ENCODE measurements at regions not wholly inside any gene's neighbourhood (a gene's known extent, or its start where the extent isn't known, plus 50 kb on each side); places are given as distances from the start of the nearest gene placed in this dataset.
"Not testable (repeated sequence)": the region's sequence is repeated elsewhere in the genome, so short reads cannot be mapped to it uniquely, and the experiment has no call there.

DNA sequence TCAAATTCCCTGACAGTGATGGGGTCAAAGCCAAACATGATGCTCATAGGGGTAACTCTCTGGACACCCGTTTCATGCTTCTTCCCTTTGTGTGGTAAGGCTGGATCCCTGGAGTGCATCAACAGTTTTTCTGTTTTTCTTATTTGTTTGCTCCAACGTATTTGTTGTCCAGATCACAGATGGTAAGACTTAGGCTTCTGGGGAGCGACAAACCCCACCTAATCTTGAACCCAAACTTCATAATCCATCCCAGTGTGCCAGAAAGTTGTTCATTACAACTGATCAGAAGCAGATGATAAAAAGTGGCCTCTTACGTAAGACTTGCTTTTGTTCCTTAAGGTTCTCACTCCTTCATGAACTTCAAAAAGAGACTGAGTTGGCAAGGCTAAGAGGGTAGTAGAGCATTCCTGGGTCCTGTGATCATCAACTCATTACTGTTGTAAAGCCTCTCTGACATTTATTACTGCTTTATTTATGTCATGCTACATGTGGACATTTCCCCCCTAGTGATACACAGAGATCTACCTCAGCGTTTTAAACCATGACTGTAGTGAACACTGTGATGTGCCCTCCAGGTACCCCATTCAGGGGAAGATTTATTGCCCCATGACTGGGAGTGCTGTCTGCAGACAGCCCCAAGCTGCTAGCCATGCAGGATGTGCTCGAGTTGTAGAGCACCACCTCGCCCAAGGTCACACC lies 125.6 kb downstream of the CCDC71L start:
- no peak for TF ChIP-seq CTCF (IDR thresholded peaks at IDR 0.05; ENCODE audit: insufficient read depth, missing control alignments)
- FAIRE-seq, result no peak
- DNase-seq (ENCODE audit: insufficient read length, low spot score), result no peak

DNA sequence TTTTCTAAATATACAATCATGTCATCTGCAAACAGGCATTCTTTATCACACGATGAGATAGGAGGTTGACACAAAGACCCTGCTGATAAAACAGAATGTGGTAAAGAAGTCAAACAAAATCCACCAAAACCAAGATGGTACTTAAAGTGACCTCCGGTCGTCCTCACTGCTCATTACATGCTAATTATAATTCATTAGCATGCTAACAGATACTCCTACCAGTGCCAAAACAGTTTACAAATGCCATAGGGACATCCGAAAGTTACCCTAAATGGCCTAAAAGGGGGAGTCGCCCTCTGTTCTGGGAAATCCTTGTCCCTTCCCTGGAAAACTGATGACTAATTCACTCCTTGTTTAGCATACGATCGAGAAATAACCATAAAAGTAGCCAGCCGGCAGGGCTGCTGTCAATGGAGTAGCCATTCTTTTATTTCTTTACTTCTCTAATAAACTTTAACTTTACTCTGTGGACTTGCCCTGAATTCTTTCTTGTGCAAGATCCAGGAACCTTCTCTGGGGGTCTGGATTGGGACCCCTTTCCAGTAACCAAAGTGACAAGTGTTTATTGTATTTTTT lies 126.6 kb downstream of the CCDC71L start:
- TF ChIP-seq CTCF (IDR thresholded peaks at IDR 0.05; ENCODE audit: insufficient read depth, missing control alignments), result no peak
- FAIRE-seq, result no peak
- DNase-seq (ENCODE audit: insufficient read length, low spot score), result no peak

- not testable (repeated sequence) for FAIRE-seq; DNase-seq (ENCODE audit: insufficient read length, low spot score)
Measured at GRCh38 chr7:106530183-106530582, 130.8 kb downstream of the CCDC71L start.

DNA sequence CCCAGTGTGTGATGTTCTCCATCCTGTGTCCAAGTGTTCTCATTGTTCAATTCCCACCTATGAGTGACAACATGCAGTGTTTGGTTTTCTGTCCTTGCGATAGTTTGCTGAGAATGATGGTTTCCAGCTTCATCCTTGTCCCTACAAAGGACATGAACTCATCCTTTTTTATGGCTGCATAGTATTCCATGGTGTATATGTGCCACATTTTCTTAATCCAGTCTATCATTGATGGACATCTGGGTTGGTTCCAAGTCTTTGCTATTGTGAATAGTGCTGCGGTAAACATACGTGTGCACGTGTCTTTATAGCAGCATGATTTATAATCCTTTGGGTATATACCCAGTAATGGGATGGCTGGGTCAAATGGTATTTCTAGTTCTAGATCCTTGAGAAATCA lies 134.3 kb downstream of the CCDC71L start:
- FAIRE-seq; DNase-seq (ENCODE audit: insufficient read length, low spot score): not testable (repeated sequence)

DNA sequence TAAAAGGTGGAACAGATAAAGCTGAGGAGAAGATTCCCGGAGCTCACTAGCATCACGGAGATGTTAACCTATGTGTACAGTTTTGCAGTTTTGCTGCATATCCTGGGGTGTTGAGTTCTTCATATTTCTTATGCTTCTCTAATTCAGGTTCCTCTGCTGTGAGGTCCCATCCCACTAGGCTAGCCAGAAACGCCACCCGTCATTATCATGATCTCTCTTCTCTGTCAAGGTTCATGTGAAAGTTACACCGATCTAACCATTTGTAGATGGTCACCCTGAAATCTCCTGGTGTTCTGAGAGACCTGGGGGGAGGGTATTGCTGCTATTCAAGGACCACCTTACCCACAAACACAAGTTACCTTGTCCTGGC lies 136.3 kb downstream of the CCDC71L start:
- DNase-seq (ENCODE audit: insufficient read length, low spot score), result no peak
- no peak for FAIRE-seq
- TF ChIP-seq CTCF (IDR thresholded peaks at IDR 0.05; ENCODE audit: insufficient read depth, missing control alignments), result no peak

DNA sequence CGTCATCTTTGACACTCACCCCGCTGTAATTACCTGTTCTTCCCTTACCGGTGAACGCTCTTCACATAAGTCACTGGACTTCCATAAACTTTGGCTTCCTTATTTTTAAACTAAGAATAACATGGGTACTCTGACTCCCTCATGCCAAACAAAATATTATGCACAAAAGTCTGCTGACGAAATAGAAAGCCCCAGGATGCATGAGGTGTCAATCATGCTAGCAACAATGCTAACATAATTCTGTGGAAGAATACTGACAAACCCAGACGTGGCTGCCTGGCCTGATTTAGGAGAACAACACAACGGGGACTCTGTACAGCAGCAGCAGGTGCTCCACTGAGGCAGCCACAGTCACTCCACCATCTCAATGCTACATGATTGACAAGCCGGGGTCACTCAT lies 137.5 kb downstream of the CCDC71L start:
- no peak for TF ChIP-seq CTCF (IDR thresholded peaks at IDR 0.05; ENCODE audit: insufficient read depth, missing control alignments)
- no peak for FAIRE-seq
- no peak for DNase-seq (ENCODE audit: insufficient read length, low spot score)

- no peak for FAIRE-seq
- no peak for DNase-seq (ENCODE audit: insufficient read length, low spot score)
- TF ChIP-seq CTCF (IDR thresholded peaks at IDR 0.05; ENCODE audit: insufficient read depth, missing control alignments), result no peak
Measured at GRCh38 chr7:106522696-106523095, 138.3 kb downstream of the CCDC71L start.

DNA sequence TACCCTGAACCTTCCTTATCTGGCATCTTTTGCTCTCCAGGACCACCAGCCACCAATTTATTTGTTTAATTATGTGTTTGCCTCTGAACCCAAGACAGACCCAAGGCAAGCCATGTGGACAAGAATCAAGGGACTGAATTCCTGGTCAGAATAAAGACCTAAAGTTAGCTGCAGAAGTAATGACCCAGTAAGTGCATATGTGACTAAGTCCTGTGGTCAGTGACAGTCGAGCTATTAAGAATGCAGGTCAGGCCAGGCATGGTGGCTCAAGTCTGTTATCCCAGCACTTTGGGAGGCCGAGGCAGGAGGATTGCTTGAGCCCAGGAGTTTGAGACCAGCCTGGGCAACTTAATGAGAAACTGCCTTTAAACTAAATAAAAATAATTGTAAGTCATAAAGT lies 139.4 kb downstream of the CCDC71L start:
- TF ChIP-seq CTCF (IDR thresholded peaks at IDR 0.05; ENCODE audit: insufficient read depth, missing control alignments), result no peak
- FAIRE-seq, result no peak

More for the DNA sequence above, 139.4 kb downstream of the CCDC71L start:
- DNase-seq (ENCODE audit: insufficient read length, low spot score), result no peak
